Lung (tissue), 11 donors: ENCODE measurements at regions not wholly inside any gene's neighbourhood (a gene's known extent, or its start where the extent isn't known, plus 50 kb on each side); places are given as distances from the start of the nearest gene placed in this dataset.

Experiments
- ATAC-seq: fragments of 200-7000 bp; cut with Tn5 transposase; one replicate; pipeline ENCODE4 v1.9.1; 2020; ENCODE audit warnings: moderate number of reproducible peaks; ENCODE audit not compliant: insufficient read depth, low FRiP score
- DNase-seq, 3 donors: peaks; one replicate each; pipeline ENCODE4 v3.0.0-alpha.2; 2013 to 2017
- H3K27ac ChIP-seq, 2 donors: one replicate each; pipeline ENCODE4 v1.5.1; 2013; ENCODE audit warnings: mild to moderate bottlenecking in 2 of 2, moderate library complexity in 2 of 2, control low read depth in 1 of 2, inconsistent platforms in 1 of 2, low read depth in 1 of 2, low read length in 1 of 2
- H3K27me3 ChIP-seq, 3 donors: one replicate each; pipeline ENCODE4 v1.5.1; 2013; ENCODE audit warnings: low read length in 2 of 3; ENCODE audit not compliant: control insufficient read depth in 3 of 3, insufficient read depth in 3 of 3
- H3K36me3 ChIP-seq, 4 donors: one replicate each; pipeline ENCODE4 v1.5.1; 2013; ENCODE audit warnings: low read length in 4 of 4, mild to moderate bottlenecking in 1 of 4, moderate library complexity in 1 of 4; ENCODE audit not compliant: control insufficient read depth in 4 of 4, insufficient read depth in 4 of 4
- H3K4me1 ChIP-seq, 5 donors: one replicate each; pipeline ENCODE4 v1.5.1; 2013; ENCODE audit warnings: low read length in 5 of 5, mild to moderate bottlenecking in 2 of 5, moderate library complexity in 1 of 5; ENCODE audit not compliant: control insufficient read depth in 5 of 5, insufficient read depth in 5 of 5
- H3K4me3 ChIP-seq: one replicate; pipeline ENCODE4 v1.5.1; 2013; ENCODE audit warnings: mild to moderate bottlenecking, control low read depth, moderate library complexity
- H3K9ac ChIP-seq, 2 donors: one replicate each; pipeline ENCODE4 v1.5.1; 2013; ENCODE audit warnings: low read length in 2 of 2, control low read depth in 1 of 2; ENCODE audit not compliant: insufficient read depth in 1 of 2
- H3K9me3 ChIP-seq, 4 donors: one replicate each; pipeline ENCODE4 v1.5.1; 2013; ENCODE audit warnings: low read length in 3 of 4, mild to moderate bottlenecking in 1 of 4, moderate library complexity in 1 of 4; ENCODE audit not compliant: control insufficient read depth in 4 of 4, insufficient read depth in 3 of 4
- WGBS, 2 donors: extraction: QIAGEN DNeasy Blood & Tissue Kit; methylation state at CpG; one replicate each; pipeline ENCODE4 v1.1.7; 2013; 5-methylcytosine and 5-hydroxymethylcytosine counted together
- TF ChIP-seq, protein P1 (sequence below): IDR thresholded peaks from 2 replicates; pipeline ENCODE4 v1.5.1; 2012; ENCODE audit warnings: mild to moderate bottlenecking; ENCODE audit errors: control extremely low read depth, extremely low read depth
- donor health status: control.
- donor health status: control.
- donor health status: Bipolar disorder and iron deficiency.
- donor health status: healthy.
- donor health status: DM: yes; HTN: yes; CAD: no.

DNA sequence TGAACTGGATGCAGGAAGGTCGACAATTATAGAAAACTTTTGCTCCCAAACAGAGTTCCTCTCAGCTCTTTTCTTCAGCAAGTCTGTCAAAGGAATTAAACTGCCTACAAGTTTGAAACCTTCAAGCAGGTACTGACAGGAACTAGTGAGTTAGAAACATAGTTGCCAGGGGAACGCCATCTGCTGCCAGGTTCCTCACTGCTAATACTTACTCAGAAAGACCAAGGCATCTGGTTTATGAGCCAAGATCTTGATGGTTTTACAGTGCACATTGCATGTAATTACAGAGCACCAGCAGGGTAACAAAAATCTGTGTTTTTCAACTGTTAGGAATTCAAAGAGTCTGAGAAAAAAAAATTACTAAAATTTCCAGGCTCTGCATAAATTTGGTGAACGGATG is 300.0 kb upstream of the NRG3 start:
- TF ChIP-seq, protein P1, sequence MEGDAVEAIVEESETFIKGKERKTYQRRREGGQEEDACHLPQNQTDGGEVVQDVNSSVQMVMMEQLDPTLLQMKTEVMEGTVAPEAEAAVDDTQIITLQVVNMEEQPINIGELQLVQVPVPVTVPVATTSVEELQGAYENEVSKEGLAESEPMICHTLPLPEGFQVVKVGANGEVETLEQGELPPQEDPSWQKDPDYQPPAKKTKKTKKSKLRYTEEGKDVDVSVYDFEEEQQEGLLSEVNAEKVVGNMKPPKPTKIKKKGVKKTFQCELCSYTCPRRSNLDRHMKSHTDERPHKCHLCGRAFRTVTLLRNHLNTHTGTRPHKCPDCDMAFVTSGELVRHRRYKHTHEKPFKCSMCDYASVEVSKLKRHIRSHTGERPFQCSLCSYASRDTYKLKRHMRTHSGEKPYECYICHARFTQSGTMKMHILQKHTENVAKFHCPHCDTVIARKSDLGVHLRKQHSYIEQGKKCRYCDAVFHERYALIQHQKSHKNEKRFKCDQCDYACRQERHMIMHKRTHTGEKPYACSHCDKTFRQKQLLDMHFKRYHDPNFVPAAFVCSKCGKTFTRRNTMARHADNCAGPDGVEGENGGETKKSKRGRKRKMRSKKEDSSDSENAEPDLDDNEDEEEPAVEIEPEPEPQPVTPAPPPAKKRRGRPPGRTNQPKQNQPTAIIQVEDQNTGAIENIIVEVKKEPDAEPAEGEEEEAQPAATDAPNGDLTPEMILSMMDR = no peak
- H3K4me3 ChIP-seq = no peak overlapping the region
- no peaks in the 10 kb centered on the region for H3K36me3 ChIP-seq
- no peaks in the 10 kb centered on the region for H3K4me1 ChIP-seq
- peaks cover 0 to 10% (median 5%) of the 10 kb centered on the region in 4 donors for H3K9me3 ChIP-seq
- 71 to 79% methylated on average over 3 of the region's 3 CpGs for WGBS, 2 donors
- no peak overlapping the region for H3K27ac ChIP-seq
- no peak for DNase-seq
- no peak overlapping the region for H3K9ac ChIP-seq
- no peaks in the 10 kb centered on the region for H3K27me3 ChIP-seq
- ATAC-seq = no peak

DNA sequence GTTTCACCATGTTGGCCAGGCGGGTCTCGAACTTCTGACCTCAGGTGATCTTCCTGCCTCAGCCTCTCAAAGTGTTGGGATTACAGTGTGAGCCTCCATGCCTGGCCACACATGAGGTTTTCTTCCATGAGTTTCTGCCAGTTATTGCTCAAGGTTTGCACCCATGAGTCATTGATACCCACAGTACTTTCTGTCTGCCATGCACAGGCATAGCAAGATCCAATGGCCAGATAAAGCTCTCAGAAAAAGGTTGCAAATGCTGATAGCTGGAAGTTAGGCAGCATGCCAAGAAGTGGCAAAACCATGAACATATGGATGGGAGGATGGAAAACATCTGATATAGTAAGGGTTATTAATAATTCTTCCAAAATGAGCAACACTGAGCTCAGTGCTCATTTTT is 298.7 kb upstream of the NRG3 start:
- no peaks in the 10 kb centered on the region for H3K36me3 ChIP-seq
- ATAC-seq (no peak), DNase-seq (no peak)
- 91 to 92% methylated on average over 2 of the region's 2 CpGs for WGBS, 2 donors
- H3K9me3 ChIP-seq = peaks cover 0 to 9% (median 5%) of the 10 kb centered on the region in 4 donors
- no peak overlapping the region for H3K9ac ChIP-seq
- no peaks in the 10 kb centered on the region for H3K27me3 ChIP-seq
- no peak overlapping the region for H3K4me3 ChIP-seq
- H3K4me1 ChIP-seq = no peaks in the 10 kb centered on the region
- no peak overlapping the region for H3K27ac ChIP-seq
- TF ChIP-seq, protein P1 = no peak

DNA sequence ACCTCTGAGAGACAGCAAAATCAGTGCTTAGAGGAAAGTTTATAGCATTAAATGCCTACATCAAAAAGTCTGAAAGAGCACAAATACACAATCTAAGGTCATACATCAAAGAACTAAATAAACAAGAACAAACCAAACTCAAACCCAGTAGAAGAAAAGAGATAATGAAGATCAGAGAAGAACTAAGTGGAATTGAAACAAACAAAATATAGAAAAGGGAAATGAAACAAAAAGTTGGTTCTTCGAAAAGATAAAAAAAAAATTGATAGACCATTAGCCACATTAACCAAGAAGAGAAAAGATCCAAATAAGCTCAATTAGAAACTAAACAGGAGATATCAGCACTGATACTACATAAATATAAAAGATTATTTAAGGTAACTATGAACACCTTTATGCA is 280.0 kb upstream of the NRG3 start:
- H3K9me3 ChIP-seq = peaks cover 0 to 2% (median 0%) of the 10 kb centered on the region in 4 donors
- no peaks in the 10 kb centered on the region for H3K36me3 ChIP-seq
- ATAC-seq (no peak), DNase-seq (no peak)
- H3K27ac ChIP-seq = no peak overlapping the region
- no peak overlapping the region for H3K4me3 ChIP-seq
- H3K4me1 ChIP-seq = no peaks in the 10 kb centered on the region
- TF ChIP-seq, protein P1 = no peak
- H3K27me3 ChIP-seq = no peaks in the 10 kb centered on the region
- H3K9ac ChIP-seq = no peak overlapping the region
- 84% methylated on average over 1 of the region's 1 CpG for WGBS, 2 donors

DNA sequence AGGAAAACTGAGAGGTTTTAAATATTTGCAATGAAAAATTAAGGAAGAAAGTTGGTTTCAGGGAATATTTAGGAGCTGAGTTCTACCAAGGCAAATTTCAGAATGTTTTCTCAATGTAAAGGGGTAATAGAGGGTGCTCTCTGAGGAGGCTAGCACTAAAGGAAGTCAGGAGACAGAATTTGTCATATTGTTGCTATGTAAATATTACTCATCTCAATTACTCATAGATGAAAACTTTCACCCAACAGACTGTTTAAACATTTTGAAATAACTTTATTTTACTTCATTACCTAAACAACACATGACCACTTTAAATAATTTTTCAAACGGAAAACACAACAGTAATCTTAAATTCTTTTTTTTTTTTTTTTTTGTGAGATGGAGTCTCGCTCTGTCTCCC is 274.8 kb upstream of the NRG3 start:
- H3K4me3 ChIP-seq = no peak overlapping the region
- H3K27me3 ChIP-seq = no peaks in the 10 kb centered on the region
- H3K9me3 ChIP-seq = no peaks in the 10 kb centered on the region
- no peaks in the 10 kb centered on the region for H3K36me3 ChIP-seq
- H3K4me1 ChIP-seq = no peaks in the 10 kb centered on the region
- no peak overlapping the region for H3K9ac ChIP-seq
- TF ChIP-seq, protein P1 = no peak
- DNase-seq (no peak), ATAC-seq (no peak)
- H3K27ac ChIP-seq = no peak overlapping the region
- WGBS, 2 donors = 87 to 90% methylated on average over 2 of the region's 2 CpGs
